H1 (cell line): ENCODE measurements at regions not wholly inside any gene's neighbourhood (a gene's known extent, or its start where the extent isn't known, plus 50 kb on each side); places are given as distances from the start of the nearest gene placed in this dataset.

Source experiments
- CTCF ChIA-PET: fragments of 300-600 bp; sonication (Branson Sonifier 250); formaldehyde crosslinking; loops from one replicate; lab custom pipeline; 2021; ENCODE audit not compliant: partially characterized antibody; lab: Charles Lee
- POLR2A ChIA-PET: fragments of 300-600 bp; sonication (Branson Sonifier 250); formaldehyde crosslinking; loops from one replicate; lab custom pipeline; 2021; ENCODE audit warnings: inconsistent platforms; ENCODE audit not compliant: partially characterized antibody; lab: Charles Lee
- DNase-seq, 2 experiments: peaks; one replicate each; pipeline versions ENCODE4 v3.0.0 to v3.0.0-alpha.2; 2010 to 2022; ENCODE audit warnings: low spot score in 2 of 2, low read depth in 1 of 2, mixed read lengths in 1 of 2
- FAIRE-seq: peaks from 2 replicates; lab custom pipeline; 2011; peaks lifted over from hg19 to GRCh38; lab: Jason Lieb, UNC
- H2AFZ ChIP-seq: 2 replicates; pipeline ENCODE4 v1.8.1; 2012; ENCODE audit warnings: low read length, inconsistent platforms
- H2AK5ac ChIP-seq: 2 replicates; pipeline ENCODE4 v1.6.1; 2013; ENCODE audit warnings: low read depth, low read length
- H2BK120ac ChIP-seq: replicated peaks from 2 replicates; pipeline ENCODE3; 2013; ENCODE audit warnings: low read depth, low read length, inconsistent platforms
- H2BK12ac ChIP-seq: 2 replicates; pipeline ENCODE4 v1.6.1; 2013; ENCODE audit warnings: low read depth, low read length
- H2BK15ac ChIP-seq: 2 replicates; pipeline ENCODE4 v1.6.1; 2013; ENCODE audit warnings: low read length
- H2BK20ac ChIP-seq: 2 replicates; pipeline ENCODE4 v1.6.1; 2013; ENCODE audit warnings: low read length
- H2BK5ac ChIP-seq: 2 replicates; pipeline ENCODE4 v1.6.1; 2013; ENCODE audit warnings: low read depth, low read length
- H3K14ac ChIP-seq: 2 replicates; pipeline ENCODE4 v1.6.1; 2013; ENCODE audit warnings: inconsistent platforms; ENCODE audit not compliant: insufficient read length
- H3K18ac ChIP-seq: 2 replicates; pipeline ENCODE4 v1.6.1; 2013; ENCODE audit warnings: low read length; ENCODE audit errors: extremely low read depth
- H3K23ac ChIP-seq: 2 replicates; pipeline ENCODE4 v1.6.1; 2013; ENCODE audit warnings: inconsistent platforms; ENCODE audit not compliant: insufficient read length
- H3K23me2 ChIP-seq: 2 replicates; pipeline ENCODE4 v1.6.1; 2013; ENCODE audit warnings: low read depth, low read length
- H3K27ac ChIP-seq: 2 replicates; pipeline ENCODE4 v1.6.1; 2011; ENCODE audit warnings: low read depth, low read length, inconsistent platforms
- H3K27me3 ChIP-seq, 4 experiments: replicated peaks in 1 of 4; 1 replicate in 1 of 4; 2 replicates in 3 of 4; pipeline versions ENCODE4 v1.6.1 to v1.8.1; 2011 to 2013; ENCODE audit warnings: low read length in 3 of 4, mild to moderate bottlenecking in 3 of 4, inconsistent platforms in 2 of 4, mixed read lengths in 2 of 4, moderate library complexity in 1 of 4; ENCODE audit not compliant: control insufficient read depth in 3 of 4, insufficient read depth in 3 of 4; ENCODE audit errors: extremely low read depth in 1 of 4
- H3K36me3 ChIP-seq, 4 experiments: 2 replicates each; pipeline versions ENCODE4 v1.6.1 to v1.8.1; 2011 to 2013; ENCODE audit warnings: mild to moderate bottlenecking in 4 of 4, low read length in 3 of 4, moderate library complexity in 2 of 4, control low read depth in 1 of 4, inconsistent platforms in 1 of 4; ENCODE audit not compliant: insufficient read depth in 4 of 4, control insufficient read depth in 2 of 4
- H3K4ac ChIP-seq: replicated peaks from 2 replicates; pipeline ENCODE3; 2013; ENCODE audit warnings: low read length, low read depth, mixed read lengths, inconsistent platforms; ENCODE audit not compliant: insufficient read length
- H3K4me1 ChIP-seq, 4 experiments: replicated peaks in 1 of 4; 1 replicate in 1 of 4; 2 replicates in 3 of 4; pipeline versions ENCODE4 v1.6.1 to v1.8.1; 2011 to 2013; ENCODE audit warnings: low read length in 3 of 4, inconsistent platforms in 2 of 4, mixed read lengths in 1 of 4; ENCODE audit not compliant: insufficient read depth in 4 of 4, control insufficient read depth in 3 of 4
- H3K4me2 ChIP-seq, 2 experiments: 2 replicates each; pipeline versions ENCODE4 v1.6.1 to v1.8.1; 2011 to 2013; ENCODE audit warnings: low read depth in 2 of 2, low read length in 2 of 2, control low read depth in 1 of 2, inconsistent platforms in 1 of 2, mild to moderate bottlenecking in 1 of 2; ENCODE audit not compliant: insufficient read depth in 1 of 2
- H3K4me3 ChIP-seq, 4 experiments: fragments of 200-600, 300-600 bp in 1 of 4; sonication (generic), shearing (Covaris generic), sonication (Bioruptor Twin) in 1 of 4; 2 replicates each; pipeline versions ENCODE4 v1.5.1 to v1.8.1; 2011 to 2016; ENCODE audit warnings: low read length in 4 of 4, low read depth in 3 of 4, control low read depth in 2 of 4, inconsistent platforms in 2 of 4, mild to moderate bottlenecking in 2 of 4, mixed read lengths in 1 of 4, moderate library complexity in 1 of 4; ENCODE audit not compliant: insufficient read depth in 2 of 4; ENCODE audit errors: extremely low read depth in 1 of 4
- H3K56ac ChIP-seq: replicated peaks from 2 replicates; pipeline ENCODE3; 2013; ENCODE audit warnings: low read depth, mild to moderate bottlenecking, mixed read lengths, low read length, inconsistent platforms; ENCODE audit not compliant: insufficient read length
- H3K79me1 ChIP-seq: 2 replicates; pipeline ENCODE4 v1.6.1; 2013; ENCODE audit warnings: low read depth, low read length, control low read depth
- H3K79me2 ChIP-seq, 2 experiments: 2 replicates each; pipeline versions ENCODE4 v1.6.1 to v1.8.1; 2012 to 2013; ENCODE audit warnings: low read length in 2 of 2, mild to moderate bottlenecking in 2 of 2, inconsistent platforms in 1 of 2; ENCODE audit not compliant: insufficient read depth in 2 of 2, control insufficient read depth in 1 of 2
- H3K9ac ChIP-seq, 4 experiments: replicated peaks in 1 of 4; 1 replicate in 1 of 4; 2 replicates in 3 of 4; pipeline versions ENCODE4 v1.6.1 to v1.8.1; 2011 to 2013; ENCODE audit warnings: low read depth in 3 of 4, low read length in 3 of 4, control low read depth in 2 of 4, mild to moderate bottlenecking in 2 of 4, moderate library complexity in 2 of 4, inconsistent platforms in 1 of 4; ENCODE audit errors: extremely low read depth in 1 of 4
- H3K9me3 ChIP-seq, 2 experiments: 2 replicates each; pipeline versions ENCODE4 v1.6.1 to v1.8.1; 2012 to 2013; ENCODE audit warnings: mild to moderate bottlenecking in 2 of 2, moderate library complexity in 2 of 2, control low read depth in 1 of 2, inconsistent platforms in 1 of 2, low read depth in 1 of 2, low read length in 1 of 2, mixed read lengths in 1 of 2; ENCODE audit not compliant: insufficient read depth in 2 of 2
- H4K20me1 ChIP-seq, 2 experiments: replicated peaks in 1 of 2; 2 replicates each; pipeline versions ENCODE3 to v1.8.1; 2011 to 2013; ENCODE audit warnings: inconsistent platforms in 2 of 2, low read length in 2 of 2, mild to moderate bottlenecking in 1 of 2; ENCODE audit not compliant: insufficient read depth in 2 of 2, control insufficient read depth in 1 of 2
- H4K5ac ChIP-seq: 2 replicates; pipeline ENCODE4 v1.6.1; 2013; ENCODE audit warnings: low read length, low read depth, mixed read lengths, inconsistent platforms; ENCODE audit not compliant: insufficient read length
- H4K8ac ChIP-seq: 2 replicates; pipeline ENCODE4 v1.8.0; 2013; ENCODE audit warnings: mild to moderate bottlenecking, moderate library complexity, low read length, inconsistent platforms; ENCODE audit not compliant: insufficient read depth; ENCODE audit errors: extremely low read depth
- H4K91ac ChIP-seq: replicated peaks from 2 replicates; pipeline ENCODE3; 2013; ENCODE audit warnings: low read length, mixed read lengths, inconsistent platforms; ENCODE audit not compliant: insufficient read length
- CTCF ChIP-seq, 3 experiments: IDR thresholded peaks; 1 replicate in 2 of 3; 2 replicates in 1 of 3; pipeline versions ENCODE4 v1.5.1 to v1.6.1; 2011; ENCODE audit warnings: low read length in 3 of 3, mild to moderate bottlenecking in 3 of 3, inconsistent platforms in 2 of 3, low read depth in 1 of 3, moderate library complexity in 1 of 3; ENCODE audit not compliant: insufficient read depth in 1 of 3; ENCODE audit errors: control extremely low read depth in 1 of 3
- POU5F1 ChIP-seq: IDR thresholded peaks from 2 replicates; pipeline ENCODE4 v1.6.1; 2011; ENCODE audit warnings: low read depth, mild to moderate bottlenecking, low read length, moderate library complexity
- RAD21 ChIP-seq, 2 experiments: IDR thresholded peaks in 1 of 2; conservative IDR thresholded peaks in 1 of 2; 2 replicates each; pipeline ENCODE4 v1.6.1; 2011; ENCODE audit warnings: low read depth in 2 of 2, low read length in 2 of 2, improper control_type of control experiment in 1 of 2, inconsistent platforms in 1 of 2, mild to moderate bottlenecking in 1 of 2, moderate library complexity in 1 of 2
- USF2 ChIP-seq: IDR thresholded peaks from 2 replicates; pipeline ENCODE4 v1.6.1; 2011; ENCODE audit warnings: low read length, improper control_type of control experiment
- WGBS, 2 experiments: shearing (Covaris generic) in 1 of 2; methylation state at CpG; one replicate each; pipeline versions ENCODE4 v1.1.6 to v1.1.7; 2013 to 2015; ENCODE audit warnings: low lambda C conversion rate in 2 of 2, mixed read lengths in 2 of 2, inconsistent platforms in 1 of 2, low coverage in 1 of 2, missing lambda C conversion rate in 1 of 2; ENCODE audit not compliant: insufficient replicate concordance in 2 of 2, insufficient coverage in 1 of 2, insufficient read length in 1 of 2; ENCODE audit errors: extremely low coverage in 1 of 2, missing lambda C conversion rate in 1 of 2; 5-methylcytosine and 5-hydroxymethylcytosine counted together

DNA sequence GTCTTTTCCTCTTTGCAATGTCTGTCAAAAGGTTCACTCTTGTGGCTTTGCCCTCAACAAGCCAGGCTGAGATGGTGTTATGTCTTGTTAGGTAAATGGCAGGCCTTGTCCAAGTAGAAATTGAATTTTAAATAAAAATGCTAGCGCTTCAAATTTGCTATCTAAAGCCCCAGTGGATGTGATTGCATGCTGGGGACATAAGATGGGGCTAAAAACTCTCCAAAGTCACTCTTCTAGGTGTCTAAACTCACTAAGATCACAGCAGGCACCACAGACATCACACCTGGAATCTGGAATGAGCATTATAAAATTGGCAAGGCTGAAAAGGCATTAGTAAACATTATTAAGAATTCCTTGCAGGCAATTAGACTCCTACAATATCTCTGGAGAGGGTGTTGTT, 262.7 kb upstream of the CLINT1 start:
- no peak overlapping the region for H3K56ac ChIP-seq
- H3K9me3 ChIP-seq: no peaks in the 10 kb centered on the region
- no peak overlapping the region for H3K4me3 ChIP-seq
- H3K79me2 ChIP-seq: no peaks in the 10 kb centered on the region
- no peak overlapping the region for H3K23ac ChIP-seq
- TF ChIP-seq RAD21 (IDR thresholded peaks at IDR 0.05 in 1 of 2, conservative IDR thresholded peaks at IDR 0.05 in 1 of 2; ENCODE audit: low read depth in 2 of 2, low read length in 2 of 2) (peak; percentile 37 to 54; a peak in 3 of 4 replicates), CTCF (IDR thresholded peaks at IDR 0.05; ENCODE audit: control extremely low read depth in 1 of 3, insufficient read depth in 1 of 3, low read depth in 1 of 3, low read length in 3 of 3) (peak in 2 of 3 experiments; percentile 11; a peak in 2 of 4 replicates), USF2 (no peak), POU5F1 (no peak)
- ChIA-PET POLR2A (no interaction called here), CTCF (interaction anchor here (0.6 to 1.0 kb wide), 2 partner anchors 420 to 518 kb away, joined by 3 read pairs; no protein-coding TSS in a partner anchor)
- no peak overlapping the region for H3K4ac ChIP-seq
- no peak overlapping the region for H2BK15ac ChIP-seq
- no peak overlapping the region for H4K8ac ChIP-seq
- no peak overlapping the region for H3K27ac ChIP-seq
- H2BK12ac ChIP-seq: no peak overlapping the region
- no peak for FAIRE-seq
- no peak overlapping the region for H3K9ac ChIP-seq
- H2BK5ac ChIP-seq: no peak overlapping the region
- 0 out of 2 replicates have a peak, but pooled peaks cover 3% of the 10 kb centered on the region for H3K23me2 ChIP-seq
- peaks cover 0 to 5% (median under 1%) of the 10 kb centered on the region in 4 experiments; a peak in 1 of 7 replicates for H3K4me1 ChIP-seq
- H3K79me1 ChIP-seq: no peaks in the 10 kb centered on the region
- H3K27me3 ChIP-seq: peaks cover 0 to 1% (median 0%) of the 10 kb centered on the region in 4 experiments; a peak in 1 of 7 replicates
- no peaks in the 10 kb centered on the region for H4K20me1 ChIP-seq
- 80% methylated on average over 1 of the region's 1 CpG; no CpG with 5 or more reads in 1 of the 2 experiments for WGBS, 2 experiments
- no peaks in the 10 kb centered on the region for H3K36me3 ChIP-seq
- H4K91ac ChIP-seq: no peak overlapping the region
- no peak overlapping the region for H3K4me2 ChIP-seq
- DNase-seq: no peak
- H4K5ac ChIP-seq: no peak overlapping the region
- H2AFZ ChIP-seq: no peak overlapping the region
- no peak overlapping the region for H3K18ac ChIP-seq
- H2BK20ac ChIP-seq: no peak overlapping the region
- H3K14ac ChIP-seq: no peak overlapping the region
- H2BK120ac ChIP-seq: no peak overlapping the region
- H2AK5ac ChIP-seq: no peak overlapping the region
